NCI-H146 (cell line): ENCODE measurements at regions not wholly inside any gene's neighbourhood (a gene's known extent, or its start where the extent isn't known, plus 50 kb on each side); places are given as distances from the start of the nearest gene placed in this dataset.
"Not testable (repeated sequence)": the region's sequence is repeated elsewhere in the genome, so short reads cannot be mapped to it uniquely, and the experiment has no call there.

Experiments used
- DNase-seq: peaks from one replicate; lab custom pipeline; 2025; lab: John Stamatoyannopoulos, UW

DNA sequence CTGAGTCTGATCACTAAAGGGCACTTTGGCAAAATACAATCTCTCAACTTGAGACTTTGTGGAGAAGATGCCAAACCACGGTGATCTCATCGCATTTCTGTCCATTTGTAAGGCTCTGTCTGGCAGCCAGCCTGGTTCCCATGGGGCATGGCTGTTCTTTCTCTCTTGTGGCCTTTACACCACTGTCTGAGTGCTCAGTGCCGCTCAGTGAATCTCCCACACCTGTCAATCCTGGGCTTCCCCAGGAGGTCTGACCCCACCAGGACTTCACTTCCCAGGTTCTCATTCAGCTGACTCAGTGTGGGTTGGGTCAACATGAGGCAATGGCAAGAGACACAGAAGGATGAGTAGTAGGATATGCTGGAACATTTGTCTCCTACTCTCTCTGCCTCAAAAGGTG, 96.8 kb upstream of the TRIB2 start:
- no peak for DNase-seq

DNA sequence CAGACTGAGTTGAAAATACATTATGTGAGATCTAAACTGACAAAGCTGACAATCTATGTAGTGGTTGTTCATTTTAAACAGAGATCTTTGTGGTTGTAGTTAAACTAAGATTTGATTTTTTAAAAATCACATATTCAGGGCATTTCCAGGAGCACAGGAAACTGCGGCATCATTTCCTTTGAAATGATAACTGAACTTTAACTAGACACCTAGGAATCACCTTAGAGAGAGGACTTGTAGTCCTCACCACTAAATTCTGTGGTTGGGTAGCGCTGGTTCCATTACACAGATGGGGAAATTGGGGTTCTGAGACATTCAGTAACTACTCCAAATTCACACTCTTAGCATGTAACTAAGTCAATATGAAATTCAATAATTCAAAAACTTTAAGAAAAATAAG, 96.0 kb upstream of the TRIB2 start:
- no peak for DNase-seq

DNA sequence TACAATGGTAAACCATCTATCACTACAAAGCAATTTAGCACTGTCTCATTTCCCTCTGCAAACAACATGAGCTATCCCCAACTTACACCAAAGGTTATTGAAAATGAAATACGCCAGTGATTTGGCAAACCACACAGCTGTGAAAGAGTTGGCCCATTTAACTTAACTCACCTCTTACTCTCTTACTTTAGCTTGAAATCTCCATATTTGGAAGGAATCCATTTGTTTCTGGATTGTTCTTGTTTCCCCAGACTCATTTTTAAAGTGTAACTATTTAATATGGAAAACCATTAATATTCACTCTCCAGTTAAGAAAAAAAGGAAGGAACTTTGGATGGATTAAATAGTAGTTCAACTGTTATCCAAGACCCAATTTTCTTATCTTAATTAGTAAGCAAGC, 93.7 kb upstream of the TRIB2 start:
- no peak for DNase-seq

DNA sequence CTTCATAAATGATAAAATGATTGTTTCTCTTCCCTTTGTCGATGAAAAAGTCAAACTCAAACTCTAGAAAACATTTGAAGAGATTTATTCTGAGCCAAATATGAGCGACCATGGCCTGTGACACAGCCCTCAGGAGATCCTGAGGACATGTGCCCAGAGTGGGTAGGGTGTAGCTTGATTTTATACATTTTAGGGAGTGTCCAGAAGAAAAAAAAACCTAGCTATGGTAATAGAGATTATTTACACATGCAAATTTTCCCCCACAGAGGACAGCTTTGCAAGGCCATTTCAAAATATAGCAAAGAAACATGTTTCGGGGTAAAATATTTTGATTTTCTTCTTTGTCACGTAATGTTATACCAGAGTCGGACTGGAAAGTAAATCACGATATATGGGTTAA, 92.4 kb upstream of the TRIB2 start:
- DNase-seq = no peak

DNA sequence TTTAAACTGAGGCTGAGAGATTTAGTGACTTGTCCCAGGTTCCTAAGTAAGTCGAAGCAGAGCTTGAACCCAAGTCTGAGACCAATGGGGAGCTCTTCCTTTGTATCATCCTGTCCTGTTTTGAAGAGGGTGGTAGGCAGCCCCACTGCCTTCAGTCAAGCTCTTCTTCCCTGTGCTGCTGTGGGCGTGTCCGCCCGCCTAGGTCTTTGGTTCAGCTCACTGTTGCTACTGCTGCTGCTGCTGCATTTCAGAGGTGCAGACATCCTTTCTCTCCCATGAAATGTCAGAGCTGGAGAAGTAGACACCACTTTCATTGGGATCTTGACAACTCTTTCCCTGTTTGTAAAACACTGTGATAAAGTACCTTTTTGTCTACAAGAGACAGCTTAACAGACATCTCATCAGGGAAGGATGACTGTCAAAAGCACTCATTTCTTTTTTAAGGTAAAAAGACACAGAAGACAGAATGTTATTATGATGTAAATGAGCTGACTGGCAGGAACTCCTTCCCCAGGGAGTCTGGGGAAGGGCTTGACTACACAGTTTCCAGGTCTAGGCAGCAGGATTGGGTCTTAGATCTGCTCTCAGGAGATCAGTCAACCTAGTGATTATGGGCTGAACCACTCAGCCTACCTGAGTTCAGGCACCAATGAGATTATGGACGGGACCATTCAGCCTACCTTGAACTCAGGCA, 91.7 kb upstream of the TRIB2 start:
- no peak for DNase-seq

DNA sequence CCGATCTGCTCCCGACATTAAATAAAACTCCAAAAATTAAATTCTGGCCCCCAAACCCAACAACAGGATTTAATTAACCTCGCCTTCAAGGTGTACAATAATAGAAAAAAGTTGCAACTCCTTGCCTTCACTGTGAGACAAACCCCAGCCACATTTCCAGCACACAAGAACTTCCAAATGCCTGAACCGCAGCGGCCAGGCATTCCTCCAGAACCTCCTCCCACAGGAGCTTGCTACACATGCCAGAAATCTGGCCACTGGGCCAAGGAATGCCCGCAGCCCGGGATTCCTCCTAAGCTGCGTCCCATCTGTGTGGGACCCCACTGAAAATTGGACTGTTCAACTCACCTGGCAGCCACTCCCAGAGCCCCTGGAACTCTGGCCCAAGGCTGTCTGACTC, 88.2 kb upstream of the TRIB2 start:
- DNase-seq = not testable (repeated sequence)

DNA sequence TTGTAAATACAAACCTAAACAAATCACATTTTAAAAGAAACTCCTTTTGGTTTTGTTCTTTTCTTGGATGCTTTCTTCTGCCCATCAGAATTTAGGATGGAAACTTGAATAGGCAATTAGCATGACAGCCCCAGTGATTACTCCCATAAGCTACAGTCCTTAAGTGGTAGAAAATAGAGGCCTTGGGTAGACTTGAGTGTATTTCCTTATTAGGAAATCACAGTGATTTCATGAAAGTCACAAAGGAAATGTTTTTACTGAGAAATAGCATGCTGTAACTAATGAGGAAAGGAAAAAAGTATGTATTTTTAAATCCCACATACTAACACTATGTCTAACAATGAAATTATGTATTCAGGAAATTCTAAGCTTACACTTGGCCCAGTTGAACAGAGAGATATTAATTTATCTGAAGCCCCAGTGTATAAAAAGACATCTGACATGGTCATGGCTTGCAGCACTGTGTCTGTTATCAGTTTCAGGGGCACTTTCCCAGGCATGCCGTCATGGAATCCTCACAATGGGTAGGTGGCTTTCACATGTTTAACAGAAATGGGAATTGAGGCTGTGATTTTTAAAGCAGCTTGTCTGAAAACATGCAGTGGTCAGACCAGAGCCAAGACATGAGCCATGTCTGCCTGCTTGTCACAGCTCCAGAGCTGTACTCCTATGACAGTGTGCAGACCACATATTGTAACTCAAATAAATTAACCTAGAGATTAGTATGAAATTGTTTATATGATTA, 79.7 kb upstream of the TRIB2 start:
- DNase-seq = no peak

DNA sequence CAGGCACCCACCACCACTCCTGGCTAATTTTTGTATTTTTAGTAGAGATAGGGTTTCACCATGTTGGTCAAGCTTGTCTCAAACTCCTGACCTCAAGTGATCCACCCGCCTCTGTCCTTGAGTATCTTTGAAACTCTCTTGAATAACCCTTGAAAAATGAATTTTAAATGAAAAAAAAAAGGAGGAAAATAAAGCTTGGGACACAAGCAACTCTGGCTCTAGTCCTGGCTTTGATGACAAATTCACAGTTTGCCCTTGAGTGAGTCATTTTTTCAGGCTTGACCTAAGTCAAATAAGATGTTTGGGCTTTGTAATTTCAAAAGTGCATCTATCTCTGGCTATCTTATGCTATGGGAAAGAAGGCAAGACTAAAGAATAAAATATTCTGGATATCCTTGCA, 79.0 kb upstream of the TRIB2 start:
- no peak for DNase-seq

DNA sequence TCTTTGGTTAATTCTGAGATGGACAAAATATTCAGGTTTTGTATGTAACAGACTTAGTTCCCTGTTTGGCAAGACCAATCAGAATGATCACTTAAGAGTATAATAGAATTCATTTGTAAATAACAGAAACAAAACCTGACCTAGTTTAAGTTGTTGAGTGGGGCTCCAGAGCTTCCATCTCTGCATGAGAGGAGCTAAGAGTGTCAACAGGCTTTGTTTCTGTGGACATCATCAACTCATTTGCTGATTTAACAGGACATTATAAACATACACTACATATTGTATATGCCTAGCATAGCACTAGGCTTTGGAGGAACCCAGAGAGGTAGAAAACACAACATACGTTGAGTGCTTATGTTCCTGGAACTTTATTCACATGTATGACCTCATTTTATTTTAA, 75.3 kb upstream of the TRIB2 start:
- DNase-seq = no peak

DNA sequence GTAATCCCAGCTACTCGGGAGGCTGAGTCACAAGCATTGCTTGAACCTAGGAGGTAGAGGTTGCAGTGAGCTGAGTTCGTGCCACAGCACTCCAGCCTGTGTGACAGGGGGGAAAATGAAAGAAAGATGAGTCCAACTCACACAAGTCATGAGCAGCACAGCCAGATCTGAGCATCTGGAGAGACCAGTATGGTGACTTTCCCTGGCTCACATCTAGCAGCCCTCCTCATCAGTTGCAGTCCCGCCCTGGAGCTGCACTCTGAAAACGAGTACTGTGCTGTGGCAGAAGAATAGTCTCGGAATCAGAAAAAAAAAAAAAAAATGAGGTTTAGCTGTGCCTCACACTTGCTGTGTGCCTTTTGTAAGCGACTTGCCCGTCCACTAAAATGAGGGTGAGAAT, 74.4 kb upstream of the TRIB2 start:
- no peak for DNase-seq

DNA sequence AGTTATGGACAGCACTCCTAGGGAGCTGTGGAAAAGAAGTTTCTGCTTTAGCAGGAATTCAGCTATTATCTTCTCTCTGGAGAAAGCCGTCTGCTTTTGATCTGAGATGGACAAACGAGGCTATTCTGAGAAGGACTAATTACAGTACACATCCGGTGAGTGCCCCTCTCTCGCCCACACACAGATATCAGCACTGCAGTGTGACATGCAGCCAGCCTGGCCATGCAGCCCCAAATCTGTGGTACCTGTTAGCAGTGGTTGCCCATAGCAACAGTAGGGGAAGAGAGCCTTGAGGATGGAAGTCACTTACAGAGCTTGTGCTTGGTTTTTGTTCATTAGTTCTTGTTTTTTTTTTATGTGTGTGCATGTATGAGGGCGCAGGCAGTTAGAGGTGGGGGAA, 73.9 kb upstream of the TRIB2 start:
- DNase-seq = no peak

DNA sequence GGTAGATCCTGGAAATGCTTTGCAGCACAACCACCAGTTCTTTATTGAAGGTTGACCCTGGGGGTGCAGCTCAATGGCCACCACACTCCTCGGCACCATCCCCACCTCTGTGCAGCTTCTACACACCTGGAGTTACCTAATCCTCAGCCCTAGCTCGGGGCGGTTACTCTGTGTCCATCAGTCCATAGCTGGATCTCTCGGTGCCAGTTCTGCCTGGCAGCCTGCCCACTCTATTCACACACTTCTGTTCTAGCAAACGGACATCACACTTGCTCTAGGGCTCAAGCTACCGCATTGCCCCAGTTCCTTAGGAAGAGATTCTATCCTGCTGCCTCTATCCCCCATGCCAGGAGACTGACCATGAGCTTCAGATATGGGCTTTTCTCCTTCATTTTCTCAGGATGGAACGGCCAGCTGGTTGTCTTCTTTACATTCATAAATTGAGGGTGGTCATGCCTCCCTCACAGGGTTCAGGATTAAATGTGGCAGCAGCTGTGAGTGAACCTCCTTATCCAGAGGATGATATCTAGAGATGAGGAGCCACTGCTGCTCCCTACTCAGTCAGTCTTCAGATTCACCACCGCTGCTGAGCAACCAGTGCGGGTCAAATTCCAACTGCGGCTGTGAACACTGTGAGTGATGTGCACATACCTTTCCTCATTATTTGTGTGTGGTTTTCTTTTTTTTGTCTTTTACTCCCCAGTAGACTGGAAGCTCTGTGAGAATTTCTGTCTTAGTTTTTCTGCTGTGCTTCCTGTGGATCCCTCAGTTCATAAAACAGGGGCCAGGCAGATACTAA, 66.9 kb upstream of the TRIB2 start:
- DNase-seq = no peak

DNA sequence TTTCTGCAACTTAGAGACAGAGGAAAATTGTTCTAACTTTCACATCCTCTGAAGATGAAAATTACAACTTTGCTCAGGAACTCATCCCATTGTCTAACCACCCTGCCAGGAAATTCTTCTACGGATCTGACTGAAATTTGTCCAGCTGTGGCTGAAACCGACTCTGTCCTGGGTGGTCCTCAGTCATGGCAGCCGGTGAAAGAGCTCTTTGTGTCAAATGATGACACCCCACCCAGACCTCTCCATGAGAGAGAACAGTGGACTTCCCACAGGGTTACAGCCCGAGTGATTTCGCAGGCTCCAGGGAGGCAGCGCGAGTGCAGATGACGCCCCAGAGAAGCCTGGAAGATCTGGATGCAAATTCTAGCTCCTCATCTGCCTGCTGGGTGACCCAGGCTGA, 65.1 kb upstream of the TRIB2 start:
- DNase-seq = no peak

DNA sequence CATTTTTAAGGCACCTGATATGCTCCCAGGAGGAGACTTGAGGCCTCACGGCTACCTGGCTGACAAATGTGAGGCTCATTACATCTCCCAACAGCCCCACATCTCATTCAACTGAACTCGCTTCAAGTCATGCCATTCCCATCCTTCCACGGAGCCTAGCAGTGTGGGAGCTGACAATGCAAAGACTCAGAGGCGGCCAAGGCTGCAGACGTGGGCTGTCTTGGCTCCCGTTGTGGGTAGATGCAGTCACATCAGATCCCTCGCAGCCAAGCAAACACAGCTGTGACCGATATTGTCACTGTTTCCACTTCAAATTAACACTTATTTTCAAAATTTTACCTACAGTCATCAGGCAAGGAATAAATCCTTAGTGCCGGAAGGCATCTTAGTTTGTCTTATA, 64.0 kb upstream of the TRIB2 start:
- no peak for DNase-seq

DNA sequence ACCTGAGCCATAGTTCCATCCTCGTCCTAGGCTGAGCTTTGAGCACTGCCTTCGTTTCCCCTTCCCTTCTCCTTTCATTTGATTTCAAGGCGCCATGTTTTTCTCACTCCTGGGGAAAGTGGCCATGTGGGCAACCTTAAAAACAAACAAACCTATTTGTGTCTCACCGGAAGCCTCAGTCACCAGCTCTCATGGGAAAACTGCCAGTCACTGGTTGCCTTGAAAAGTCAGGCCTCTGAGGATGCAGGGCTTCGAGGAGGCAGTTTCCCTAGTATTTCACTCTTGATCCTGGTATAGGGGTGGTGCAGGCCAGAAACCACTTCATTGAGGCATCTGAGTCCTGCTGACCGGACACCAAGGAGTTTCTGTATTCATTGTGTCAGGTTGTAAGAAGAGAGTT, 59.2 kb upstream of the TRIB2 start:
- no peak for DNase-seq

DNA sequence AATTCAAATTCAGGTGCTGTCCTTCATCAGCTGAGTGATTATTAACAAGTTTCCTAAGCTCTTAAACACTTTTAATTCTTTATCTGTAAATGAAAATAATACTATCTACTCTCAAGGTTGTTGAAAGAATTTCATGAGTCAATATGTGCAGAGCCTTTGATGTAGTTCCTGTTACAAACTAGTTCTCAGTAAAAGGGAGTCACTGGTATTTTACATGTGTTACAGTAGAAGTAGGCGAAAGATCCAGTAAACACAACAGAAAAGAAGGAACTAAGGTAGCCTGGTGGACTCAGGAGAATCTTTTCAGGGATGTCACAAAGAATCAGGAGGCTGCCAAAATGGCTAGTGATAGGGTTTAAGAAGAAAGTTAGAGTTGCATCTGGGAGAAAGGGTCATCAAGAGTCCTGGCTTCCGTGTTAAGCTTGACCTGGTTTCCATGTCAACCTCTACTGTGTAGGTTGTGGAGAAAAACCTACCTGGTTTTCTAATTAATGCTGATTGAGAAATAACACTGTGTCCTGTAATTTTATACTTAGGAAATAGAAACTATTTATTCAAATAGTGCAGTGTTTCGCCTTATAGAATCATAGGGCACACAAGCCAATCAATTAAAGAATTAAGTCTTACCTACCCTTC, 58.3 kb upstream of the TRIB2 start:
- DNase-seq = no peak

DNA sequence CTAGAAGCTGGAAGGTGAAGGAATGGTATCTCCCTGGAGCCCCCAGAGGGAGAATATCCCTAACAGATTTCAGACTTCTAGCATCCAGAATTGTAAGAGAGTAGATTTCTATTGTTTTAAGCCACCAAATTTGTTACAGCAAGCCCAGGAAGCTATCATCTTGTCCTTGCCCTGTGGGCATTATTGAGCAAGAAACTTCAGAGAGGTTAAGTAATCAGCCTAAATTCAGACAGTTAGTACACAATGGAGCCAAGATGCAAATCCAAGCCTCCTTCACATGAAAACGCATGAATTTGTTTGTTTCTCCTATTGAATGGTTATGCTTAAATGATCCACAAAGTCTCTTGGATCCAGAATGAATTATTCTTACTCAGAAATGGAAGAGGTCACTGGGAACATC, 55.2 kb upstream of the TRIB2 start:
- no peak for DNase-seq

DNA sequence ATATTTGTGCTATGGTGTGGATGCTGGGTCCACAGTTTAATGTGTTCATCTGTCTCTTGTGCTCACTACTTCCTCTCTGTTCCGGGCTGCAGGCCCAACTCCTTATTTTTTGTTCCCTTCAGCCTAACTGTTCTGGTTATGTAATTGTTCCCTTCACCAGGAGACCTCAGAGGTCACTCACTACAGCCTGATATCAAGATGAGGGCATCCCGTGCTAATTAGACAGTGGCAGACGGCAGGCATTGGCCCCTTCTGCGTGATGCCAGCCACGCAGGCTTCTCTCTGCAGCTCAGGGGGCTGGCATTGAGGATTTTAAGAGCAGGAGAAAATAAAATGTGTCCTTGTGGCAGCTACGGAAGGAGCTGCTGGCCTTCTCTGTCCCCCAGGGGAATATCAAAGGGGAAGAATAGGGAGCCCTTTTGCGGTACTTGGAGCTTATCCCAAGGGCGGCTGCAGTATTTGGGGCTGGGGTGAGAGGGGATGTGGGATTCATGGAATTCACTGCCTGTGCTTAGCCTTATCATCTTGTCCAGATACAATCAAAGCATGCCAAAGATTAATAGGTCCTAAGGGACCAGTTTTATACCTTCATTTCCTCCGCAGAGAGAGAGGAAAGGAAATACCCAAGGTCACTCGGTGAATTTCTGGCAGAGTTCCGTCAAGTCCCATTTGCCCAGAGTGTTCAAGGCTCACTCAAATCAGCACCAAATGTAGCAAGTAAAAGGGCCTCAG, 53.3 kb upstream of the TRIB2 start:
- no peak for DNase-seq

DNA sequence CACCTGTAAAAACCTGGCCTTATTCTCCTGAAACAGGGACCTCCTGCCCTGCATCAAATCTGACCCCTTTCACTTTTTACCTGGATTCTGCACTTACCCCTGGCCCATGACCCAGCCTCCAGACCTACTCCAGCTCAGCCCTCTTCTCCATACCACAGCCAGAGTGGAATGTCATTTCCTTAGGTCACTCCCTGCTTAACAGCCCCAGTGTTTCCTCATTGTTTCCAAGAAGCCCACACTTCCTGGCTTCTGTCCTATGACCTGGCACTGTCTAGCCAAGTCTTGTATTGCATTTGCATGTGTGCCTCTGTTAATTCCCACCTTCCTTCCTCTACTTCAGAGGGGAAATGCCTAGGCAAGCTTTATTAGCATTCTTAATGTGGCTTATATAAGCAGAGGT, 51.4 kb upstream of the TRIB2 start:
- no peak for DNase-seq

DNA sequence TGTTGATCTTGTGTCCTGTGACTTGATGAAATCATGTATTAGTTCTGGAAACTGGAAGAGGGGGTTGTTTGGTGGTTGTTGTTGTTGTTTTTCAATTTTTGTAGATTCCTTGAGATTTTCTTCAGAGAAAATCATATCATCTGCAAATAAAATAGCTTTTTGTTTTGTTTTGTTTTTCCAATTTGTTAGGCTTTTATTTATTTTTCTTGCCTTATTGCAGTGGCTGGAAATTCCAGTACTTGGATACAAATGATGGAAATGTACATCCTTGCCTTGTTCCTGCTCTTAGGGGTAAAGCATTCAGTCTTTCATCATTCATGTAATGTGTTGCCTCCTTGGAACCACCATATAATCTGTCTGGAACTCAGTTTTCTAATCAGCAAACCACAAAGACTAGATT, 50.3 kb upstream of the TRIB2 start:
- DNase-seq = no peak
